Neural progenitor cell (in vitro differentiated cells): ENCODE measurements at regions not wholly inside any gene's neighbourhood (a gene's known extent, or its start where the extent isn't known, plus 50 kb on each side); places are given as distances from the start of the nearest gene placed in this dataset.

Experiments used
- DNase-seq: peaks from one replicate; pipeline ENCODE4 v3.0.0-alpha.2; 2016; ENCODE audit warnings: low spot score
- H2AFZ ChIP-seq: fragments of 200-600 bp; sonication (generic); replicated peaks from 2 replicates; pipeline ENCODE4 v1.6.1; 2016; ENCODE audit warnings: antibody characterized with exemption
- H3F3A ChIP-seq: fragments of 200-600 bp; sonication (generic); 2 replicates; pipeline ENCODE4 v1.6.1; 2016; ENCODE audit warnings: antibody characterized with exemption, low read depth
- H3K27ac ChIP-seq: fragments of 200-600 bp; sonication (generic); 2 replicates; pipeline ENCODE4 v1.5.1; 2016; ENCODE audit warnings: mild to moderate bottlenecking
- H3K27me3 ChIP-seq: fragments of 200-600 bp; sonication (generic); 2 replicates; pipeline ENCODE4 v1.6.1; 2016; ENCODE audit warnings: mild to moderate bottlenecking, moderate library complexity
- H3K36me3 ChIP-seq: fragments of 200-600 bp; sonication (generic); 2 replicates; pipeline ENCODE4 v1.5.1; 2016
- H3K4me1 ChIP-seq: fragments of 200-600 bp; sonication (generic); 2 replicates; pipeline ENCODE4 v1.6.1; 2016; ENCODE audit warnings: mixed run types
- H3K4me2 ChIP-seq: fragments of 200-600 bp; sonication (generic); 2 replicates; pipeline ENCODE4 v1.6.1; 2016
- H3K4me3 ChIP-seq: fragments of 200-600 bp; sonication (generic); 2 replicates; pipeline ENCODE4 v1.5.1; 2016
- H3K79me2 ChIP-seq: fragments of 200-600 bp; sonication (generic); 2 replicates; pipeline ENCODE4 v1.6.1; 2016; ENCODE audit warnings: low read depth
- H3K9ac ChIP-seq: fragments of 200-600 bp; sonication (generic); 2 replicates; pipeline ENCODE4 v1.6.1; 2016
- H3K9me3 ChIP-seq: fragments of 200-600 bp; sonication (generic); 2 replicates; pipeline ENCODE4 v1.5.1; 2016; ENCODE audit warnings: low read depth
- H4K20me1 ChIP-seq: fragments of 200-600 bp; sonication (generic); 2 replicates; pipeline ENCODE4 v1.6.1; 2016; ENCODE audit warnings: low read depth
- H3K27ac Mint-ChIP-seq: 3 replicates; pipeline ENCODE4 v1.8.0; 2021; ENCODE audit warnings: mixed read lengths
- H3K27me3 Mint-ChIP-seq: 2 replicates; pipeline ENCODE4 v1.8.0; 2022; ENCODE audit warnings: low read depth, mild to moderate bottlenecking, inconsistent platforms, moderate library complexity, mixed read lengths; ENCODE audit not compliant: insufficient read depth
- H3K36me3 Mint-ChIP-seq: 3 replicates; pipeline ENCODE4 v1.8.0; 2021; ENCODE audit warnings: mixed read lengths
- H3K4me1 Mint-ChIP-seq: 3 replicates; pipeline ENCODE4 v1.8.0; 2021; ENCODE audit warnings: mixed read lengths
- H3K4me3 Mint-ChIP-seq: 3 replicates; pipeline ENCODE4 v1.8.0; 2021; ENCODE audit warnings: mild to moderate bottlenecking, moderate library complexity, mixed read lengths
- H3K9me3 Mint-ChIP-seq: 3 replicates; pipeline ENCODE4 v1.8.0; 2020; ENCODE audit warnings: mixed read lengths
- CTCF ChIP-seq: fragments of 200-600 bp; sonication (generic); IDR thresholded peaks from 2 replicates; pipeline ENCODE4 v1.5.1; 2017; ENCODE audit warnings: antibody characterized with exemption, mild to moderate bottlenecking
- EZH2 ChIP-seq: fragments of 200-600 bp; sonication (generic); IDR thresholded peaks from 2 replicates; pipeline ENCODE4 v1.6.1; 2017; ENCODE audit warnings: antibody characterized with exemption, mild to moderate bottlenecking, moderate library complexity
- EZH2phosphoT487 ChIP-seq: fragments of 200-600 bp; sonication (generic); IDR thresholded peaks from 2 replicates; pipeline ENCODE4 v1.6.1; 2017; ENCODE audit warnings: antibody characterized with exemption

- H4K20me1 ChIP-seq: no peaks in the 10 kb centered on the region
- H3F3A ChIP-seq: no peaks in the 10 kb centered on the region
- H3K4me1 ChIP-seq: no peaks in the 10 kb centered on the region
- no peak for TF ChIP-seq EZH2
- TF ChIP-seq CTCF: no peak
- TF ChIP-seq EZH2phosphoT487: no peak
- no peak overlapping the region for H3K4me3 ChIP-seq
- DNase-seq: no peak
- no peak overlapping the region for H3K27ac ChIP-seq
- Mint-ChIP-seq H3K27me3 (peaks cover 5% of the 10 kb centered on the region), H3K36me3 (no peaks in the 10 kb centered on the region), H3K27ac (no peak overlapping the region), H3K9me3 (peaks cover 3% of the 10 kb centered on the region), H3K4me3 (no peak overlapping the region), H3K4me1 (peaks cover 24% of the 10 kb centered on the region)
- no peaks in the 10 kb centered on the region for H3K36me3 ChIP-seq
- no peak overlapping the region for H3K9ac ChIP-seq
- no peak overlapping the region for H3K4me2 ChIP-seq
- H3K79me2 ChIP-seq: no peaks in the 10 kb centered on the region
- H3K27me3 ChIP-seq: no peaks in the 10 kb centered on the region
- H3K9me3 ChIP-seq: no peaks in the 10 kb centered on the region
- no peak overlapping the region for H2AFZ ChIP-seq
These were observed 440.4 kb downstream of the FGF9 start for GRCh38 chr13:22111152-22111783.

GRCh38 chr13:22111961-22112360 is 441.1 kb downstream of the FGF9 start:
- H3K27me3 Mint-ChIP-seq: peaks cover 4% of the 10 kb centered on the region
- no peak overlapping the region for H3K27ac Mint-ChIP-seq
- Histone ChIP-seq H3K9me3 (no peaks in the 10 kb centered on the region), H2AFZ (no peak overlapping the region), H3K9ac (no peak overlapping the region), H3K4me2 (no peak overlapping the region), H3K4me3 (no peak overlapping the region), H3K27me3 (no peaks in the 10 kb centered on the region), H3K36me3 (no peaks in the 10 kb centered on the region), H3K27ac (no peak overlapping the region), H3F3A (no peaks in the 10 kb centered on the region), H3K79me2 (no peaks in the 10 kb centered on the region), H4K20me1 (no peaks in the 10 kb centered on the region), H3K4me1 (no peaks in the 10 kb centered on the region)
- H3K4me3 Mint-ChIP-seq: no peak overlapping the region
- H3K9me3 Mint-ChIP-seq: peaks cover 3% of the 10 kb centered on the region
- no peak for TF ChIP-seq EZH2phosphoT487
- no peak for TF ChIP-seq EZH2
- TF ChIP-seq CTCF: no peak
- peaks cover 22% of the 10 kb centered on the region for H3K4me1 Mint-ChIP-seq
- H3K36me3 Mint-ChIP-seq: no peaks in the 10 kb centered on the region
- no peak for DNase-seq

GRCh38 chr13:22112956-22113745 is 442.3 kb downstream of the FGF9 start:
- Histone ChIP-seq H3K36me3 (no peaks in the 10 kb centered on the region), H2AFZ (no peak overlapping the region), H3K4me3 (no peak overlapping the region), H3F3A (no peaks in the 10 kb centered on the region), H3K9ac (no peak overlapping the region), H3K79me2 (no peaks in the 10 kb centered on the region), H3K4me2 (no peak overlapping the region), H3K9me3 (no peaks in the 10 kb centered on the region), H3K4me1 (no peaks in the 10 kb centered on the region), H3K27me3 (no peaks in the 10 kb centered on the region), H3K27ac (no peak overlapping the region), H4K20me1 (no peaks in the 10 kb centered on the region)
- no peak overlapping the region for H3K27ac Mint-ChIP-seq
- peaks cover 12% of the 10 kb centered on the region for H3K4me1 Mint-ChIP-seq
- H3K36me3 Mint-ChIP-seq: no peaks in the 10 kb centered on the region
- DNase-seq: no peak
- TF ChIP-seq EZH2phosphoT487 (no peak), EZH2 (no peak), CTCF (no peak)
- peaks cover 5% of the 10 kb centered on the region for H3K27me3 Mint-ChIP-seq
- peaks cover 3% of the 10 kb centered on the region for H3K9me3 Mint-ChIP-seq
- H3K4me3 Mint-ChIP-seq: no peak overlapping the region
